A673 (cell line): ENCODE measurements at regions not wholly inside any gene's neighbourhood (a gene's known extent, or its start where the extent isn't known, plus 50 kb on each side); places are given as distances from the start of the nearest gene placed in this dataset.

Experiments used
- EZH2 ChIP-seq: fragments of 200-600 bp; sonication (generic); IDR thresholded peaks from 2 replicates; pipeline ENCODE4 v1.6.1; 2017; ENCODE audit warnings: borderline replicate concordance, low read depth, mild to moderate bottlenecking, mixed read lengths, antibody characterized with exemption, low read length; ENCODE audit not compliant: poor library complexity, severe bottlenecking
- TF ChIP-seq, protein P1 (sequence below): fragments of 300-800, 200-600 bp; sonication (generic); conservative IDR thresholded peaks from 2 replicates; pipeline ENCODE4 v1.5.1; 2017; ENCODE audit warnings: low read depth, mild to moderate bottlenecking, antibody characterized with exemption, low read length, moderate library complexity, mixed read lengths

GRCh38 chr1:221874285-221875003 lies 132.6 kb upstream of the DUSP10 start:
- TF ChIP-seq, protein P1, sequence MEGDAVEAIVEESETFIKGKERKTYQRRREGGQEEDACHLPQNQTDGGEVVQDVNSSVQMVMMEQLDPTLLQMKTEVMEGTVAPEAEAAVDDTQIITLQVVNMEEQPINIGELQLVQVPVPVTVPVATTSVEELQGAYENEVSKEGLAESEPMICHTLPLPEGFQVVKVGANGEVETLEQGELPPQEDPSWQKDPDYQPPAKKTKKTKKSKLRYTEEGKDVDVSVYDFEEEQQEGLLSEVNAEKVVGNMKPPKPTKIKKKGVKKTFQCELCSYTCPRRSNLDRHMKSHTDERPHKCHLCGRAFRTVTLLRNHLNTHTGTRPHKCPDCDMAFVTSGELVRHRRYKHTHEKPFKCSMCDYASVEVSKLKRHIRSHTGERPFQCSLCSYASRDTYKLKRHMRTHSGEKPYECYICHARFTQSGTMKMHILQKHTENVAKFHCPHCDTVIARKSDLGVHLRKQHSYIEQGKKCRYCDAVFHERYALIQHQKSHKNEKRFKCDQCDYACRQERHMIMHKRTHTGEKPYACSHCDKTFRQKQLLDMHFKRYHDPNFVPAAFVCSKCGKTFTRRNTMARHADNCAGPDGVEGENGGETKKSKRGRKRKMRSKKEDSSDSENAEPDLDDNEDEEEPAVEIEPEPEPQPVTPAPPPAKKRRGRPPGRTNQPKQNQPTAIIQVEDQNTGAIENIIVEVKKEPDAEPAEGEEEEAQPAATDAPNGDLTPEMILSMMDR: no peak
- TF ChIP-seq EZH2: no peak
